Nephron progenitor cell (in vitro differentiated cells): ENCODE measurements at regions not wholly inside any gene's neighbourhood (a gene's known extent, or its start where the extent isn't known, plus 50 kb on each side); places are given as distances from the start of the nearest gene placed in this dataset.

Experiments
- DNase-seq: peaks from one replicate; pipeline ENCODE4 v3.0.0; 2021
- H3K27ac Mint-ChIP-seq: 2 replicates; pipeline ENCODE4 v1.8.0; 2021; ENCODE audit warnings: mild to moderate bottlenecking, moderate library complexity, mixed read lengths
- H3K27me3 Mint-ChIP-seq: 2 replicates; pipeline ENCODE4 v1.8.0; 2021; ENCODE audit warnings: mild to moderate bottlenecking, low read depth, mixed read lengths; ENCODE audit not compliant: poor library complexity
- H3K36me3 Mint-ChIP-seq: 2 replicates; pipeline ENCODE4 v1.8.0; 2021; ENCODE audit warnings: low read depth, mixed read lengths
- H3K4me1 Mint-ChIP-seq: 2 replicates; pipeline ENCODE4 v1.8.0; 2021; ENCODE audit warnings: mixed read lengths
- H3K4me3 Mint-ChIP-seq: 2 replicates; pipeline ENCODE4 v1.8.0; 2021; ENCODE audit warnings: mild to moderate bottlenecking, moderate library complexity, mixed read lengths
- H3K9me3 Mint-ChIP-seq: 2 replicates; pipeline ENCODE4 v1.8.0; 2021; ENCODE audit warnings: mild to moderate bottlenecking, moderate library complexity, mixed read lengths
- CTCF ChIP-seq: fragments of 200-600 bp; sonication (generic); IDR thresholded peaks from 2 replicates; pipeline ENCODE4 v1.5.0; 2021; ENCODE audit warnings: antibody characterized with exemption

DNA sequence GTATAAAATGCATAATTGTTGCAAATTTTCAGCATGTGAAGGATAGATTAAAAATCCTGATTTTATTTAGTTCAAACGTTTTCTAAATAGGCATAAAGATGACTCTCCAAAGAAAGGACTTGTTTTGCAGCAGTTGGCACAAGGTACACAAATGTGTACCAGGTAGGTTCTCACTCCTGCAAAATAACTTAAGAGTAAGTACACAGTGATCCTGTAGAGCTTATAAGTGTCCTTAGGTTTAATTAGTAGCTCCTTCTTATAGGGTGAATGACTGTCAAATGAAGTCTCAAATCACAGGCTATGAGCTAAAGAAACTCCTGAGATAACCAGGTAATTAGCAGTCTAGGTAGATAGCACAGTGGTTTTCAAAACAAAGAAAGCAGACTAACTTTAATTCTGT is 330.6 kb upstream of the MDGA2 start:
- DNase-seq, result no peak
- H3K4me1 Mint-ChIP-seq, result peaks cover 13% of the 10 kb centered on the region
- H3K27ac Mint-ChIP-seq, result no peak overlapping the region
- no peaks in the 10 kb centered on the region for H3K36me3 Mint-ChIP-seq
- no peak for TF ChIP-seq CTCF
- no peaks in the 10 kb centered on the region for H3K27me3 Mint-ChIP-seq
- no peaks in the 10 kb centered on the region for H3K9me3 Mint-ChIP-seq
- no peak overlapping the region for H3K4me3 Mint-ChIP-seq

DNA sequence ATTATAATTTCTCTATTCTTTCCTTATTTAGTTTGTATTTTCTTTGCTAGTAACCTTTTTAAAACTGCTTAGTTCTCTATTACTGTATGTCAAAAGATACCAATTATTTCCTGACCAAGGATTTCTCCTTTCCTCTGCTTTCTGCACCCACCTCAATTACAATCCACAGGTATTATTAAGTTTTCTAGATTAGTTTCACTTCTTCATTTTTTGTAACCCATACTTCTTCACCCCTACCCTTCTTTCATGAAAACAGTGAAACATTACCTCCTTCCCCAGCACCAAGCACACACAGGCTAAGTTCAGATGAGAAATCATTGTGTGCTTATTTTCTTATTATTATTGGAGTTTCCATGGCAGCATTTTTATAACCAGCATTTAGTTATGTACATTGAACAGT is 318.5 kb upstream of the MDGA2 start:
- Mint-ChIP-seq H3K9me3 (no peaks in the 10 kb centered on the region), H3K27me3 (no peaks in the 10 kb centered on the region), H3K4me3 (no peak overlapping the region), H3K4me1 (no peaks in the 10 kb centered on the region), H3K36me3 (no peaks in the 10 kb centered on the region), H3K27ac (no peak overlapping the region)
- no peak for DNase-seq
- TF ChIP-seq CTCF, result no peak

DNA sequence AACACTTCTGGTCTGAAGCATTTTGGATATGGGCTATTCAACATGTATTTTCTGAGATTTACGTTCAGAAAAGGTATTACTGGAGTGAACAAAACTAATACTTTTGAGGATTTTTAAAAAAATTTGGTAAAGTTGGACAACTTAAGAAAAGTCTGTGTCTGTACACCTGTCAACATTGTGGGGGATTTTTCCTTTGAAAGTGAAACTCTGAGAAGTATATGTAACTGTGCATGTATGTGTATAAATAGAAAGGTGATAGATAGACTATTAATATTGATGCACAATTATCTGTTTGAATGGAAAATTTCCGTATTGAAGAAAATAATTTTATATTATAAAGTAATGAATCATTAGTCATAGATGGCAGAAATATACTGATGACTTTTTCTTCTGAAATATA is 312.8 kb upstream of the MDGA2 start:
- no peak for DNase-seq
- H3K36me3 Mint-ChIP-seq, result no peaks in the 10 kb centered on the region
- H3K27ac Mint-ChIP-seq, result no peak overlapping the region
- no peaks in the 10 kb centered on the region for H3K9me3 Mint-ChIP-seq
- no peak overlapping the region for H3K4me3 Mint-ChIP-seq
- H3K4me1 Mint-ChIP-seq, result no peaks in the 10 kb centered on the region
- TF ChIP-seq CTCF, result no peak
- peaks cover 4% of the 10 kb centered on the region for H3K27me3 Mint-ChIP-seq

- H3K4me1 Mint-ChIP-seq, result no peaks in the 10 kb centered on the region
- no peaks in the 10 kb centered on the region for H3K9me3 Mint-ChIP-seq
- H3K27ac Mint-ChIP-seq, result no peak overlapping the region
- DNase-seq, result no peak
- H3K4me3 Mint-ChIP-seq, result no peak overlapping the region
- H3K27me3 Mint-ChIP-seq, result peaks cover 4% of the 10 kb centered on the region
- TF ChIP-seq CTCF, result no peak
- H3K36me3 Mint-ChIP-seq, result no peaks in the 10 kb centered on the region
Observed at GRCh38 chr14:47978871-47979270, 303.5 kb upstream of the MDGA2 start.

DNA sequence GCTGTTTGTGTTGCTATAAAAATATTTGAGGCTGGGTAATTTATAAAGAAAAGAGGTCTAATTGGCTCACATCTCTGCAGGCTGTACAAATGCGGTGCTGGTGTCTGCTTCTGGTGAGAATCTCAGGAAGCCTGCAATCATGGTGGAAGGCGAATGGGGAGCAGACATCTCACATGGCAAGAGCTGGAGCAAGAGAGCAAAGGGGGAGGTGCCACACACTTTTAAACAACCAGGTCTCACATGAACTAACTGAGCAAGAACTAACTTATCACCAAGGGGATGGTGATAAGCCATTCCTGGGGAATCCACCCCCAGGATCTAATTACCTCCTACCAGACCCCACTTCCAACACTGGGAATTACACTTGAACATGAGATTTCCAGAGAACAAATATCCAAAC is 300.7 kb upstream of the MDGA2 start:
- no peak overlapping the region for H3K27ac Mint-ChIP-seq
- no peaks in the 10 kb centered on the region for H3K4me1 Mint-ChIP-seq
- H3K9me3 Mint-ChIP-seq, result peaks cover 9% of the 10 kb centered on the region
- H3K4me3 Mint-ChIP-seq, result no peak overlapping the region
- TF ChIP-seq CTCF, result no peak
- H3K27me3 Mint-ChIP-seq, result peaks cover 4% of the 10 kb centered on the region
- no peaks in the 10 kb centered on the region for H3K36me3 Mint-ChIP-seq
- DNase-seq, result no peak

GRCh38 chr14:47966076-47966810 is 290.8 kb upstream of the MDGA2 start:
- H3K4me3 Mint-ChIP-seq, result no peak overlapping the region
- H3K36me3 Mint-ChIP-seq, result no peaks in the 10 kb centered on the region
- DNase-seq, result no peak
- peaks cover 12% of the 10 kb centered on the region for H3K4me1 Mint-ChIP-seq
- H3K27me3 Mint-ChIP-seq, result no peaks in the 10 kb centered on the region
- H3K9me3 Mint-ChIP-seq, result peaks cover 5% of the 10 kb centered on the region
- no peak for TF ChIP-seq CTCF
- peak overlapping the region; percentile 49 for H3K27ac Mint-ChIP-seq
